ENCODE measurements at regions not wholly inside any gene's neighbourhood (a gene's known extent, or its start where the extent isn't known, plus 50 kb on each side); places are given as distances from the start of the nearest gene placed in this dataset.

- no peak for ATAC-seq
- TF ChIP-seq PATZ1 (CRISPR knock-in tag; IDR thresholded peaks at IDR 0.05; ENCODE audit: borderline replicate concordance) (no peak), SNAI2 (CRISPR knock-in tag; IDR thresholded peaks at IDR 0.05) (no peak), ZFP30 (CRISPR knock-in tag; IDR thresholded peaks at IDR 0.05) (no peak), ZNF8 (CRISPR knock-in tag; IDR thresholded peaks at IDR 0.05) (no peak), ZC3H10 (CRISPR knock-in tag; IDR thresholded peaks at IDR 0.05) (no peak), ZFP3 (CRISPR knock-in tag; IDR thresholded peaks at IDR 0.05) (no peak), ISL1 (CRISPR knock-in tag; IDR thresholded peaks at IDR 0.05) (no peak), CSDC2 (CRISPR knock-in tag; IDR thresholded peaks at IDR 0.05) (no peak), OSR1 (CRISPR knock-in tag; IDR thresholded peaks at IDR 0.05) (no peak)
Measured at GRCh38 chr10:44011603-44011981, 362.9 kb upstream of the ZNF32 start.

GRCh38 chr10:44010873-44011602 lies 362.4 kb upstream of the ZNF32 start:
- ATAC-seq = no peak
- TF ChIP-seq ZNF565 (CRISPR knock-in tag; conservative IDR thresholded peaks at IDR 0.05; ENCODE audit: low read depth) (no peak), OSR1 (CRISPR knock-in tag; IDR thresholded peaks at IDR 0.05) (no peak), ZNF8 (CRISPR knock-in tag; IDR thresholded peaks at IDR 0.05) (no peak)

- no peak for ATAC-seq
- TF ChIP-seq TCF4 (CRISPR knock-in tag; IDR thresholded peaks at IDR 0.05; ENCODE audit: borderline replicate concordance) (no peak), RARB (CRISPR knock-in tag; IDR thresholded peaks at IDR 0.05) (no peak), ZC3H10 (CRISPR knock-in tag; IDR thresholded peaks at IDR 0.05) (no peak), TOX (CRISPR knock-in tag; IDR thresholded peaks at IDR 0.05; ENCODE audit: borderline replicate concordance) (no peak), SNAI2 (CRISPR knock-in tag; IDR thresholded peaks at IDR 0.05) (no peak), CREB5 (CRISPR knock-in tag; IDR thresholded peaks at IDR 0.05; ENCODE audit: low read depth) (no peak), POU6F1 (CRISPR knock-in tag; IDR thresholded peaks at IDR 0.05; ENCODE audit: borderline replicate concordance, low read depth) (no peak), BACH2 (CRISPR knock-in tag; IDR thresholded peaks at IDR 0.05; ENCODE audit: borderline replicate concordance) (no peak), CSRNP3 (CRISPR knock-in tag; IDR thresholded peaks at IDR 0.05) (no peak), CSDC2 (CRISPR knock-in tag; IDR thresholded peaks at IDR 0.05) (no peak), ESRRG (CRISPR knock-in tag; IDR thresholded peaks at IDR 0.05) (no peak), PATZ1 (CRISPR knock-in tag; IDR thresholded peaks at IDR 0.05; ENCODE audit: borderline replicate concordance) (no peak), ARNTL (CRISPR knock-in tag; IDR thresholded peaks at IDR 0.05; ENCODE audit: borderline replicate concordance, low read depth) (no peak), ZNF8 (CRISPR knock-in tag; IDR thresholded peaks at IDR 0.05) (no peak), TSHZ2 (CRISPR knock-in tag; IDR thresholded peaks at IDR 0.05) (no peak)
Measured at GRCh38 chr10:44009891-44010632, 361.4 kb upstream of the ZNF32 start.

All from SK-N-SH treated with all-trans-retinoic acid at 6 μM for 48 hours (cell line).